GM06990 (cell line): ENCODE measurements at regions not wholly inside any gene's neighbourhood (a gene's known extent, or its start where the extent isn't known, plus 50 kb on each side); places are given as distances from the start of the nearest gene placed in this dataset.

Experiments
- DNase-seq: peaks from one replicate; pipeline ENCODE4 v3.0.0-alpha.2; 2011; ENCODE audit not compliant: insufficient read length; ENCODE audit errors: extremely low read depth
- H3K27me3 ChIP-seq: replicated peaks from 2 replicates; pipeline ENCODE4 v1.6.0; 2011; ENCODE audit warnings: low read length; ENCODE audit not compliant: control insufficient read depth, insufficient read depth
- H3K36me3 ChIP-seq: 2 replicates; pipeline ENCODE4 v1.5.1; 2011; ENCODE audit warnings: low read length; ENCODE audit not compliant: control insufficient read depth, insufficient read depth
- H3K4me3 ChIP-seq: replicated peaks from 2 replicates; pipeline ENCODE4 v1.5.1; 2011; ENCODE audit warnings: low read depth, mild to moderate bottlenecking, control low read depth, low read length
- CTCF ChIP-seq: IDR thresholded peaks from 2 replicates; pipeline ENCODE4 v1.5.1; 2011; ENCODE audit warnings: low read length, control low read depth, mild to moderate bottlenecking, inconsistent platforms; ENCODE audit not compliant: insufficient read depth, poor library complexity, severe bottlenecking

DNA sequence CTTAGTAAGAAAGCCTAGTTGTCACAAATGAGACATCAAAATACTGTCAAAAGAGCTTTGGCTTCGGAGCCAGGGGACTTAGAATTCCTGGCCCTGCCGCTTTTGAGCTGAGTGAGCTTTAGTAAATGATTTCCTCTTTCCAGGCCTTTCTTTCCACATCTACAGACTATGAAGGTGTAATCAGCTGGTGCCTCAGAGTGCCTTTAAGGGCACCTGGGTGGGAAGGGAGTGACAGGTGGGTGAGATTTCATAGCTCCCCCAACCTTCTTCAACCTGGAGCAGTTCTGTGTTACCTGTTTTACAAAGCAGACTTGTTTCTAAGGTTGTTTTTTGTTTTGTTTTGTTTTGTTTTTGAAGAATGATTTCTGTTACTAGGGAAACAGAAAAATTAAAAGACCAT is 154.7 kb upstream of the BOD1L1 start:
- H3K4me3 ChIP-seq: no peak overlapping the region
- no peak for TF ChIP-seq CTCF

GRCh38 chr4:13783800-13784411 is 156.4 kb upstream of the BOD1L1 start:
- H3K27me3 ChIP-seq: no peaks in the 10 kb centered on the region
- DNase-seq: no peak
- no peak for TF ChIP-seq CTCF
- no peaks in the 10 kb centered on the region for H3K36me3 ChIP-seq
- no peak overlapping the region for H3K4me3 ChIP-seq

More for the DNA sequence above, 154.7 kb upstream of the BOD1L1 start:
- Histone ChIP-seq H3K36me3 (no peaks in the 10 kb centered on the region), H3K27me3 (no peaks in the 10 kb centered on the region)
- no peak for DNase-seq

GRCh38 chr4:13793020-13793710 is 165.6 kb upstream of the BOD1L1 start:
- DNase-seq: no peak
- Histone ChIP-seq H3K36me3 (no peaks in the 10 kb centered on the region), H3K4me3 (no peak overlapping the region), H3K27me3 (no peaks in the 10 kb centered on the region)
- no peak for TF ChIP-seq CTCF

DNA sequence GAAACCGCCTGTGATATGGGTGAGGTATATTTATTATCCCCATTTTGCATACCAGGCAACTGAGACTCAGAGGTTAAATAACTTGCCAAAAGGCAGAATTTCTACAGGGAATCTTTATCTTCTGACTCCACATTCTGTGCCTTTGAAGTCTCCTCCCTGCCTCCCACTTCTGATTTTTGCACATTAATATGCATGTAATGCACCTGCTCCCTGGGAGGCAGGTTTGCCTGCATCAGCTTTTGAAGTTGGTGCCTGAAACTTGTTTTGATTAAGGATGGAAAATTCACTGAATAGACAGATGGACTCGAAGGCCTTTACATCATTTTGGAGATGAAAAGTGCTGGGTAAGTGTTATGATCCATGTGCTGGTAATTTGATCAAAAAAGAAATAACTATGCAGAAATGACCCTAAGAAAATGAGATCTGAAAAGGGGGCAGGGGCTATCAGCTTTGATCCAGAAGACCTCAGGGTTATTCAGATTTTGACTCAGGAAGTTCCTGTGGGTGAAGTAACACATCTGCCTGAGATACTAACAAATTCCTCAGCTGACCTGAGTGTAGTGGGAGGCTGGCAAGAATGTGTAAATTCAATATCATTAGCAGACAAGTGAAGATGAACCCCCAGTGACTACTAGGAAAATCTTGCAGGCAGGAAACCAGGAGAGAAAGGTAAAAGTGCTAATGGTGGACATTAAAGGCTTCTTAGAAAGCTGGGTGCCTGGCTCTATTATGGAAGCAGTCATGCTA is 167.5 kb upstream of the BOD1L1 start:
- Histone ChIP-seq H3K36me3 (no peaks in the 10 kb centered on the region), H3K27me3 (no peaks in the 10 kb centered on the region), H3K4me3 (no peak overlapping the region)
- TF ChIP-seq CTCF: no peak
- no peak for DNase-seq

GRCh38 chr4:13797061-13797460 is 169.5 kb upstream of the BOD1L1 start:
- Histone ChIP-seq H3K36me3 (no peaks in the 10 kb centered on the region), H3K4me3 (no peak overlapping the region), H3K27me3 (no peaks in the 10 kb centered on the region)
- no peak for TF ChIP-seq CTCF
- DNase-seq: no peak
